HG02885 (cell line): ENCODE measurements at regions not wholly inside any gene's neighbourhood (a gene's known extent, or its start where the extent isn't known, plus 50 kb on each side); places are given as distances from the start of the nearest gene placed in this dataset.

Source experiments
- ATAC-seq: cut with Tn5 transposase; IDR thresholded peaks from one replicate; pipeline ENCODE4 v1.9.1; 2021; ENCODE audit warnings: mild to moderate bottlenecking; ENCODE audit not compliant: unreplicated experiment, poor library complexity

DNA sequence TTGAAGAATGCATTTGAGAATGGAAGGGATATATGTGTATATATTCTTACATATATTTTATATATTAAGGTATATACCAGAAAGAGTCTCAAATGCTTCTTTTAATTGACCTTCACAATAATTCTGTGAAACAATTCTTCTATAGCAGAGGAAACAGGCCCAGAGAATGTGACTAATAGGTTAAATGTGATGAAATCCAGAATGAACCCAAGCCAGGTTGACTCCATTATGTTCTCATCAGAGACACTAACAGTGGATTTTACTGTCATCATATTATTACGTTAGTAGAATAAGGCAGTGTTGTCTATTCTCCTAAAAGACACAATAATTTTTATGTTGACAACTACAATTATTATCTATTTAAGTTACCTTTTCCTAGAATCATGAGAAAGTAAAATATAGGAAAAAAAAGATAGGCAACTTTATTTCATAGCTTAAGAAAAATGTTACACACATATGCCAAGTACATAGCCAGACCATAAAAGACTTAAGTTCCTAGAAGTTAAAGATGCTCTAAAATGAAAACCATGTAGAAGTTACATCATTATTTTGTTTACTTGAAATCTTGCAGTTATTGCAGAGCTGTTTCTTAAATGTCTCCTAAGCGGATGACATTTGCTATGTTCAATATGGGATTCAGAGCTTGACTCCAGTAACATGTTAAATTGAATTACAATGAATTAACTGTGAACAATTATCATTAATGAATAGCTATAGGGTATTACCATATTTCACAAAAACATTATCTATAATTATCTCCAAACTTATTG lies 56.2 kb upstream of the ANKRD50 start:
- no peak for ATAC-seq

DNA sequence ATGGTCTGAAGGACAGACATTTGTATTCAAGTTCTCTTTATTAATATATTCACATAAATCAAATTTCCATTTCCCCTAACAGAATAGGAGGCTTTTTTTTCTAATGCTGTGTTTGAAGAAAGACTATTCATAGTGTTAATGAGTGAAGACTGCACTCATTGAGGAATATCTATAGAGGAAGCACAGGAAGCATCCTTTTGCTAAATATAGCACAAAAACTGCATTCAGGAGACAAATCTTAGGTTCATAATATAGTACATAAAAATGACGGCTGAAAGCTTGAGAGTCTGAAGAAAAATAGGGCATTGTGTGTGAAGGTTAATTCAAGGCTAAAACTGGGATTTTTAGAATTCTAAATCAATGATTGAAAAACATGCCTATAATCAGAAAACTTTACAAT lies 50.4 kb upstream of the ANKRD50 start:
- ATAC-seq = no peak
